Stimulated activated CD8-positive, alpha-beta memory T cell treated with anti-CD3 and anti-CD28 coated beads, Interleukin-4, amount 100 ng/mL, for 24 hours (primary cell): ENCODE measurements at regions not wholly inside any gene's neighbourhood (a gene's known extent, or its start where the extent isn't known, plus 50 kb on each side); places are given as distances from the start of the nearest gene placed in this dataset.

ENCODE experiments used
- DNase-seq: peaks from one replicate; pipeline ENCODE4 v3.0.0-alpha.2; 2020; ENCODE audit warnings: low read depth

DNA sequence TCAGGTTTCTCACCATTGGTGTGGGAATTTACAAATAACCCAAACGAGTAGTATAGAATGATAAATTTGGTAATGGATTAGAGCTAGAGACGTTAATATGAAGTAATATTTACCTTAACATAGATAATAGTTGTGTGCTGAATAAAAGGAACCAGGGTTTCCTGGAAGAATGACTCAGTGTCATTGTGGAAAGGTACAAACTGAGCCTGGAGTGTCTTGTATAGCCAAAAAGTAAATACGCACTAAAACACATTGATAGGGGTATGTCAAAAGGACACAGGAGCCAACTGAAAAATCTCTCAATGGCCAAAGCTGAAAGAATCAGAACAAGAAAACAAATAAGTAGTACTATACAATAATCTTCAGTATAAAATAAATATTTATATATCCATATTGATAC, 363.5 kb downstream of the SLCO4C1 start:
- no peak for DNase-seq

DNA sequence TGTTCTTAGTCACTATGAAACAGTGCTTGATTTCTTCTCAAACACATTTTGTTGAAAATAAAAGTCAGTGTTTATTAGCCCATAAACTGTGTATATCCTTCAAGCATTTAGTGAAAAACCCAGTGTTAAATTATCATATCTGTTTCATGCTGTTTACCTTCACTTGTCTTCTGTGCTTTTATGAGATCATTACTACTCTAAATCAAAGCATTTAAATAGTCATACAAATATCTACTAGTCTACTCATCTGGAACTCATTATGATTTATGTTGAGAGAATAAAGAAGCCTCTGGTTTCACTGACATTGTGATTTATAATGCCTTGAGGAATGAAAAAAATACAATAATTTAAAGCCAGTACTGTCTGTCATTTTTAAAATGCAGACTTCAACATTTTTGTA, 366.5 kb downstream of the SLCO4C1 start:
- DNase-seq = no peak

DNA sequence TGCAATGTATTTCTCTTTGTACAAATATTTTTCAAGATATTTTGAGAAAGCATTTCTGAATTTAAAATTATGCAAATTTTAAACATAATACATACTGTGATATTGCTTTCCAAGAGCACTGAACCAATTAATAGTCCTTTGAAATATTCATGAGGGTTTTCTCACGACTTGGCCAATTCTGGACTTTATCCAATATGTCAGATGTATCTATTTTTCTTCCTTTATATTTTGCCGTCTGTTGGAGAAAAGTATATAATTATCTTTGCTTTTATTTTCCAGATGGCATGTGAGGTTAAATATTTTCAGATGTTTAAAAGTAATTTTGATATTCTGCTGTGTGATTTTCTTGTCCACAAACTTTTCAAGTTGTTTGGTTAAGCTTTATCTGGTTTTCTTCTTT, 378.9 kb downstream of the SLCO4C1 start:
- DNase-seq = no peak

DNA sequence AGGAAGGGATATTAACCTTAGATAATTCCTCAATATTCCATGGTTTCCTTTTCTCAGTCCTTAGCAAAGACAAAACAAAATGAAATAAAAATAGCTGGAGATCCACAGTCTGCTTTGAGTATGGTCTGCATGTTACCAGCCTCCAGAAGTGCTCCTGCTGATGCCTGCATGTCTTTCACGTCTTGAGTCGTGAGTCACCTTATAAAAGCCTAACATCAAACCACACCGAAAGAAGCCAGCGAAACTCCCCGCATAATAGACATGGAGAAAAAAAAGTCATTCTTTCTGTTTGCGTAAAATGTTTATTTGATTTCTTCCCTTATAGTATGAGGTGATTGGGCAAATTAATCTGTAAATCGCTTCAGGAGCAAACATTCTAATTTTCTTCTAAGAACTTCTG, 380.5 kb downstream of the SLCO4C1 start:
- no peak for DNase-seq

DNA sequence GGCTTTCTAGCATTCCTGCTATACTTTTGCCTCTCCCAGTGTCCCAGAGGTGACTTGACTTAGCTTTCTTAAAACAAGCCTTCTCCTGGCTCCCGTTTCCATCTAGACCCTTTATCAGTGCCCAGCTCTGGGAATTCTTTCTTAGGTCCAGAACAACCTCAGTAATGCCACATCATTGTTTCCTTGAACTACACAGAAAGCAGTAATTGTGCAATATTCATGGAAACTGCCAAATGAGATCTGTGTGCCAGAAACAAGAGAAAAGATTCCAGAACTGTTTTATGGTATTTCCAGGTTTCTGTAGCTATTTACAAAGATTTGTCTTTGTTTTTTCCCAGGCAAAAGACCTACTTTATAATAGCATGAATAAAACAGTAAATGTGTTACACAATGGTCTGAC, 391.3 kb downstream of the SLCO4C1 start:
- DNase-seq = no peak

DNA sequence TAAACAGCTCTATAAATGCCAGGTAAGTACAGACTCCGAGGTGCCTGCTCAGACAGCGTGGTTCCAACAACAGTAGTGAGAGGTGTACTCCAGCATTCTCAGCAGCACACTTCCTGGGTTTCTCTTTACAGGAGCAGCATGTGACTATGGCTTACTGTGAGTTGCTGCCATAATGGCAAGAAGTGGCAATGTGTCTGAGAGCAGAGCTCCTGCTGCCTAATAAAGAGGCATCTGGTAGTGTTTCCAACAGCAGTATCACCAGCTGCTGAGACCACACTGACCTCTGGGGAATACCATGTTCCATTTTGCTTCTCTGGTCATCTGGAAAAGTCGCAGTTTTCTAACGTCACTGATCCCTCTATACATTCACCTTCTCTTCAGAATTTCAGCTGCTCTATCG, 398.2 kb downstream of the SLCO4C1 start:
- no peak for DNase-seq

DNA sequence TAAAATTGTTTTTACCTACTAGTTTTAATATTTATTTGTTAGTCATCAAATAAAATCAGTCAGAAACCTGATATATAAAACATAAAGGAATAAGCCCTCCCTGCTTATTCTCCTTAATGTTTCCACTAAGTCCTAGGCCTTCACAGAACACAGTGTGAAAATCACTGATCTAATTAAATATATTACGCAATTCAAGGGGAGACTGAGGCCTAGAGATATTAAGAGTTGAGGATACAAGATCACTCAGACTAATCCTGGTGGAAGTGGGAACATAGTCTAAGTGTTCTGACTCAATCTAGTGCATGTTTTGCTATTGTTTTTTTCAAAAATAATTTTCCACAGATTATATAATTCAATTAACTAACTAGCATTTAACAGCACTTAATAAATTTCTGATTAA, 401.1 kb downstream of the SLCO4C1 start:
- DNase-seq = no peak

DNA sequence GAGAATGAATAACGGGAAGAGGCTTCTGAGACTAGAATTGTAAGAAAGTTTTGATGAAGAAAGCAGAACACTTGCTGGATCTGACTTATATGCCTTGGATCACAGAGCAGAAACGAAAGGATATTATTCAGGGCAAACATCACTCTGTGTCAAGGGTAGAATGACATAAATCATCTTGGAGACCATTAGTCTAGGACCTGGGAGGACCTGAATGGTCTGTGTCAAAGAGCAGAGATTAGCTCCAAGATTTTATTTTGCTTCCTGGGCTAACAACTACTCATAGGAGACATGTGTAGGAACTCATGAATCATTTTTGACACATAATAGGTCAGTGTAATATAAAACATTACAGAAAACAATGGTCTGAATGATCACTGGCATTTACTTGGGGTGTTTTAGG, 417.9 kb downstream of the SLCO4C1 start:
- DNase-seq = no peak

DNA sequence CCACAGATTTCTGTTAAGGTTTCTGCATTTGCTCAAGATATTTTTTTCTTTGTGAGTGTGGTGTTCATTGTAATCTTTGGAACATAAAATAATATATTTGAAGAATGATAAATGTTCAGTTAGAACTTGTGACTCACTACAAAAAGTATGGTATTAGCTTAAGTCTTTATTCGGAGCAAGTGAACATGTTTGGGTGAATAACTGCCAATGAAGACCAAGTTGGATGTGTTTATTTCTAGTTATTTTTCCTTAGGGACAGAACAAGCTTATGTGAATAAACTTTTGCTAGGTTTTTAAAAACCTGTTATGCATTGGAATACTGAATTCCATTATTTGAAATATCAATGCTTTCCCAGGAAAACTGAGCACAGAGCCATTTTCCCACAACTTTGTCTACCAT, 418.6 kb downstream of the SLCO4C1 start:
- DNase-seq = no peak

DNA sequence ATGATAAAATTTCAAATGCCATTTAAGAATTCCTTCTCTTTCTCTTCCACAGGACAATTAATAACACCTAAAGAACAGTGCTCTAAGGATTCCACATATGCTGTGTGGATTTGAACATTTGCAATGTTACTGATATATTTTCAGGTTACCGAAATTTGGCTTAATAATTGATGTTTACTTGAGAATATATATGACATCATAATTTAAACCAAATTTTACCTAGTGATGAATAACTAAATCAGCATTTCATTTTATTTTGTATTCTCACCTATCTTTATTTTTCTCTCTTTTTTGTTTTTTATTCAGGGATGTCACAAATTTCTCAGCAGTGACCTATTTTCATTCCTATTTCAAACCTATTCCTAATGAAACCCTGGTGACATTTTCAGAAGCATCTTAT, 429.6 kb downstream of the SLCO4C1 start:
- DNase-seq = no peak

DNA sequence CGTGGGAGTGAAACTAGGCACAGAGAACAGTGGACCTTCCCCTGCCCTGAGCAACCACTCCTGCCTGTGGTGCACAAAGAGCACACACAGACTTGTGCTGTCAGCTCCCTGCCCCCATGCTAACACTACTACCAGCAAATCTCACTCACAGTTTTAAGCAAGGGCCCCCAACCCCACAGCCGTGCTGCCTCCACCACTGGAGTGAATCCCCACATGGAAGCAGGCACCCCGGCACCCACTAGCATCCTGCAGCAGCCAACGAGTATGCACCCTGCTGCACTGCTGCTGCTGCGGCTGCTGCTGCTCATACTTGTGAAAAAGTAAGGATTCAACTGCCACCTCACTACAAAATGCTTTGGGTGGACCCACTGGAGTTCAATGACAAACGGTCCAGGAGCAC, 435.5 kb downstream of the SLCO4C1 start:
- DNase-seq = no peak

DNA sequence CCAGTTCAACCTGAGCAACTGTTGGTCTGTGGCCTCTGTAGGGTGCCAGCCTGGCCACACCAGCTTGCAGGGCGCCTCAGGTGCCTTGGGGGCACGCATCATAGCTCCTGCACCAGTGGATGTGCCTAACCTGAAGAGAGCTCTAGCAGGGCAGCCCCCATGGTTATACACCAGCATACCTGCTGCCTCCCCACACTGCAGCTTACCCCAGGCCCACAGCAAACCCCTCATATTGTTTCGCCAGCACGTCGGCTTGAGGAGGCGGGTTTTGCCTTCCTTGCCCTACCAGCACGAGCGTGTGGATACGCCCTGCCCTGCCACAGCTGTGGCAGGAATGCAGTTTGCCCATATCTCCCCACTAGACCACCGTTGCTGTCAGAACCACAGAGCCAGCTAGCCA, 435.9 kb downstream of the SLCO4C1 start:
- no peak for DNase-seq

DNA sequence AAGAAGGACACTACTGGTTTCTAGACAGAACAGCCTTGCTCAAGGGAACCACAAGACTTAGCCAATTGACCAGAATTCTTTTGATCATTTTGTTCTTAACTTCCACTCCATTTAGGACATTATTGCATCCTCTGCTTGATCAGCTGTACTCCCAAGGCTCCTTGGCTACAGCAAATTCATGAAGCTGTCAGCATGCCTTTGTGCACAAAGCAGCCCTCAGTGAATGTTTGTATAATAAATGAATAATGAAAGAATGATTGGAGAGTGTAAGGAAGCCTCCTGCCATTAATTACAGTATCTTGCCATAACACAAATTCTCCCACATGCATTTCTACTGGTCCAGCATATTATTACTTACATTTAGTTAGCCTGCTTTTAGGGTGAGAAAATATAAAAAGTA, 449.6 kb downstream of the SLCO4C1 start:
- DNase-seq = no peak

DNA sequence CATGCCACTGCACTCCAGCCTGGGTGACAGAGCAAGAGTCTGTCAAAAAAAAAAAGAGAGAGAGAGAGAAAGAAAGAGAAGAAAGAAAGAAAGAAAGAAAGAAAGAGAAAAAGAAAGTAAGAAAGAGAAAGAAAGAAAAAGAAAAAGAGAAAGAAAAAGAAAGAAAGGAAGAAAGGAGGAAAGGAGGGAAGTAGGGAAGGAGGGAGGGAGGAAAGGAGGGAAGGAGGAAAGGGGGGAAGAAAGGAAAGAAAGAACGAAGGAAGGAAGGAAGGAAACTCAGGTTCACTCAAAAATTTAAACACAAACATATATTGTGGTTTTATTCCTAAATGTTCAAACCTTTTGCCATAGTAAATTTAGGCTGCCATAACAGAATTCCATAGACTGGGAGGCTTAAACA, 453.0 kb downstream of the SLCO4C1 start:
- no peak for DNase-seq

DNA sequence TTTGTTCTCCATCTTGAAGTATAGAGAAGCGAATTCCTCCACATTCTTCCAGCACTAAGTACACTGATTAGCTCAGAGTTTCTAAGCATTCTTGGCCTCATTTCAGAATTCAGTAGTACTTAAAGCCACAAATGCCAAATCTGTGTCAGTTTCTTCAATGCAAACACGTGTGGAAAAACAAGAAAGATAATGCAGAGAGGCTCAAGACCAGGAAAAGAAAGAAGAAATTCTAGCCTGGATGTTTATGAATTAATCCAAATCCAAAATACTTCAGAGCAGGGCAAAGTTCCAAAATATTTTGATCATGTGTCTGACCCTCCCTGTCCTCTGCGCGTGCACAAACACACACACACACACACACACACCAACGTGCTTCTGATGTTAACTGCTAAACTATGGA, 457.6 kb downstream of the SLCO4C1 start:
- DNase-seq = no peak

DNA sequence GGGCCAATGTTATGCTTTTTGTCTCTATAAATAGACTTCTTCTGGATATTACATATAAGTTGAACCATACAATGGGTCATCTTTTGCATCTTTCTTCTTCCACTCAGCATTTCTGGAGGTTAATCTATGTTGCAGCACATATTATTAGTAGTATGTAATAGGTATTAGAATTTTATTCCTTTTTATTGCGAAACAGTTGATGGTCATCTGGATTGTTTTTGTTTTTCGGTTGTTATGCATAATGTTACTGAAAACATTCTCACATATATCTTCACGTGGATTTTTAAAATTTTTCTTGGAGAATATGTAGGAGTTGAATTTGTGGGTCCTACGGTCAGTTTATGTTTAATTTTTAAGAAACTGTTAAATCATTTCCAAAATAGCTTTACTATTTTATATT, 466.8 kb downstream of the SLCO4C1 start:
- DNase-seq = no peak

DNA sequence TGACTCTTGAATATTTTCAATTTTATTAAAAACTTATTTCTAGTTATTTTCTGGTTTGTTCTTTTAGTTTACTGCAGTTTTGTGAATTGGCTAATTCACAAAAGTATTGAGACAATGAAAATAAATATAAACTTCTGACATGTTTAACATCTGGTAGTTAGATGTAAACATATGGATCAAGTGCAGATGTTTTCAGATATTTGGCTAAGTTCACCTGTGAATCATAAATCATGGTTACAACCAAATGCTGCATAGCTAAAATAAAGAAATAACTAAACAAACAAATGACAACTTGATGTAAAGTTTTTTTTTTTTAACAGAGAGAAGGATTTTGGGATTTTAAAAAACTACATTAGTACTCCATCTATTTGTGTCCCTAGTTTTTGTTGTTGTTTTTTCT, 484.6 kb downstream of the SLCO4C1 start:
- DNase-seq = no peak

DNA sequence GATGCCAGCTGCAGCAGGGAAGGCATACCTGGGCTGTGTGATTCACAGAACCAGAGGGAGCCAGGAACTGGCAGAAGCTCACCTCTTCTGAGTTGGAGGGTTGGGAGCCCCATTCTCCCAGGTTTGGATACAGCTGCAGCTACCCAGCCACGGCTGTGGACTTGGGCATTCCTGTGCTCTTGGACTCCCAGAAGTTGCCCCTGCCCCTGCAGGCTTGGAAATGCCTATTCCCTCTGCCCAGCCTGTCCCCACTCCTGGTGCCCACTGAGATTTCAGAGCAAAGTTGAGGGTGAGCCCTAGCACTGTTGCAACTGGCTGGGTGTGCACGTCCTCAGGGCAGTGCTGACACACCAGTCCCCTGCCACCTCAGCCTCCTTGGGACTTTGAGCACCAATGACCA, 489.7 kb downstream of the SLCO4C1 start:
- DNase-seq = no peak

DNA sequence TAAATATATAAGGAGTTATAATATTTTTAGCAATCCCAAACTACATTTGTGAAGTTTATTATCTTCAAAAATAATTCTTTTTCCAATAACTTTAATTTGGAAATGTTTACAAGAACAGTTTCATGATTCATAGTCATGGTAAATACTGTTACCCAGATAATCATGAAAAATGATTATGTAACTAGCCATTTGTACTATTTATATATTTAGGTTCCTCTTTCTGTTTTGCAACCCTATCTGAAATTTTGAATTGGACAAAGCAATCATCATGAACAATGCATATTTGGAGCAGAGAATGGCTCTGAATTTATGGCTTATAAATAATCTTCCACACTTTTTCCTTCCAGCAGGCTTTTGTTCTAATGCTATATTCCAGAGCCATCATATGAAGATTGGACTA, 499.7 kb downstream of the SLCO4C1 start:
- no peak for DNase-seq

DNA sequence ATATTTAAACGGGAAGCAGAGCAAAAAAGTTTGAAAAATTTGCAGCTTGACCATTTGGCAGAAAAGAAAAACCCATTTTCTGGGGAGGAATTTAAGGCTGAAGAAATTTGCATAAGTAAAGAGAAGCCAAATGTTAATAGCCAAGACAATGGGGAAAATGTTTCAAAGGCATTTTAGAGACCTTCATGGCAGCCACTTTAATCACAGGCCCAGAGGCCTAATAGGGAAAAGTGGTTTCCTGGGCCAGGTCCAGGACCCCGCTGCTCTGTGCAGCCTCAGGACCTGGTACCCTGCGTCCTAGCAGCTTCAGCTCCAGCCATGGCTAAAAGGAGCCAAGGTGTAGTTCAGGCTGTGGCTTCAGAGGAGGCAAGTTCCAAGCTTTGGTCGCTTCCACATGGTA, 507.3 kb downstream of the SLCO4C1 start:
- no peak for DNase-seq

DNA sequence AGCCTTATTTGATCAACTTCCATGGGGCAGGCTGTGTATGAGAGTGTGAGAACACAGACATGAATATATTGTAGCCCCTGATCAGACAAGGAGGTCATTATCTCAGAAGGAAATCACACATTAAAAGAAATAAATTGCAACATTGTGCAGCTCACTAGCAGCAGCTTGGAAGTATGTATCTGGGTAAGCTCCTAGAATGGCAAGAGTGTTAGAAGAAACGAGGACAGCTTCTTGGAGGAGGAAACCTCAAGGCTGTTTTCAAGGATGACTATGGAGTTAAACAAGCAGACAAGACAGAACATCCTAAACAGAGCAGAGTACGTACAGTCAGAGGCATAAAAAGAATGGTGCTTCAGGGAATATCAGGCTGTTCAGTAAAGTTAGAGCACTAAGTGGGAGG, 511.0 kb downstream of the SLCO4C1 start:
- no peak for DNase-seq

DNA sequence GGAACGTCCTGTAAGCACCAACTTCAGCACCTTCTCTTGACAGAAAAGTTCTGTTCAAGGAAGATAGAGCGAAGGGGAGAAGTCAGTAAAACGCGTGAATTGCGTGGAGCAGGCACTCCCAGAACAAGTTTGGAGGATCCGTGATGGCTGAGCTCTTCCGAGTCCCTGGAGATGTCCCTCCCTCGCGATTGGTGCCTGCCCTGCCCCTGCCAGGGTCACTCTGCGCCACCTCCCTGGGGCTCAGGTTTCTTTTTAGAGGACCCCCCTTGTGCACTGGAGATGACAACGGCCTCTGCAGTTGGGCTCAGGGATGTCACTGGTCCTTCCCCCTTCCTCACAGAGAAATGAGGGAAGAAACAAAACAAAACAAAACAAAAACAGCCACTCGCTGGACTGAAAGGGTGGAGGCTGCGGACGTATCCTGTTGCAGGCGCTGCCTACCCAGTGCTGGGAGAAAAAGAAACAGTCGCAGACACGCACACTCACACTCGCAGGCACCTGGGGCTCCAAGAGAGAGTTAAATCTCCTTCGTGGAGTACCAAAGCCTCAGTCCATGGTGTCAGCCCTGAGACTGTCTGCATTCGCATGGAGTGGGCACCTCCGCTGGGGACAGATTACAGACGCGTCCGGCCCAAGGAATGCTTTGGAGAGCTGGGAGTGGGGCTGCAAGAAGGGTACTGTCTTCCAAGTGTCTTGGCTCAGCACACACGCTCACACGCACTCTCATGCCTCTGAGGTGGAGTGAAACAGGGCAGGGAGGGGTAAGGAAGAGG, 512.7 kb downstream of the SLCO4C1 start:
- no peak for DNase-seq

DNA sequence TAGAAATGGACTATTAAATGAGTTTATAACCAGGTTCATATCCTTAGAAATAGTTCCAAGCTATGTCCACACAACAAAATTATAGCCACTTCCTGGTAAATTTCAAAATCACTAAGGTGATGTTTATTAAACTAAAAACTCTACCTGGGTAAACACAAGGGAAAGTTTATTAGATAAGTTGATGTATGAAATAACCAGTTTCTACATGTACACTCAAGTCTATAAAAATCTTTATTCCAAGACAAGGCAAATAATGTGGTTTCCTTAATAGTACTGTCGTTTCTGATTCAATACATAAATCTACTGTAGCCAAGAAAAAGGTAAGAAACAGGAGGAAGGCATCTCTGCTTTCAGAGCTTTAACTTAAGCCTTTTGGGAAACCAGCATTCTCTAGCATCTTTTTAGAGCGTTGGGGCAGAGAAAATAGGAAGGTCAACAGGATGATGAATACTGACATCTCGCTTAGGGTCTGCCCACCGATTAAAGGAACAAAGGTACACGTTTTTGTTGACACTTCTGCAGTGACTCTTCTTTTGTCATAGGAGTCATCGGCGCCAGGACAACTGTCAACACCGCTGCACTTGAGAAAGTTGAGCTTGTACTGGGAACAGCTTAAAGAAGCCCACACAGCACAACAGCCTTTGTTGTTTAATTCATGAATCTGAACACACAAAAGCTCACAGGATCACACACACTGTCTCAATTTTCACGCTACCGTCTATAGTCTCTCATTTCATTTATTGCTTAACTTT, 513.6 kb downstream of the SLCO4C1 start:
- no peak for DNase-seq

DNA sequence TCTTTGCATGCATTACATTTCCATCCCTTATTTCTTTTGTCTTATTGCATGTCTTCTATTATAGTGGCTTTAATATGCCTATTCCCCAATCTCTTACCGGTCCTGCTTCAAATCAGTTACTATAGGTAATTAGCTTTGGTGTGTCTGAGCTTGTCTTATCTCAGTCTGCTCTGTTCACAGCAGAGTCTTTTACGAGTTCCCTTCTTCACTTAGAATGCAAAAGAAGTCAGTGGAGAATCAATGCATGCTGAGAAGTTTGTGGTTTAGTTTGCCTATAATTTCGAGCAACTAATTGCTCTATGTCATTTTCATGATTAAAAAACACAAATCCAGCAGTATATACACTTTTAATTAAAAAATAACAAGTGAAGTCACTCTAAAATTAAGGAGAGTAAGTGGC, 545.0 kb downstream of the SLCO4C1 start:
- no peak for DNase-seq
